ENCODE measurements at regions not wholly inside any gene's neighbourhood (a gene's known extent, or its start where the extent isn't known, plus 50 kb on each side); places are given as distances from the start of the nearest gene placed in this dataset.
"Not testable (repeated sequence)": the region's sequence is repeated elsewhere in the genome, so short reads cannot be mapped to it uniquely, and the experiment has no call there.

DNA sequence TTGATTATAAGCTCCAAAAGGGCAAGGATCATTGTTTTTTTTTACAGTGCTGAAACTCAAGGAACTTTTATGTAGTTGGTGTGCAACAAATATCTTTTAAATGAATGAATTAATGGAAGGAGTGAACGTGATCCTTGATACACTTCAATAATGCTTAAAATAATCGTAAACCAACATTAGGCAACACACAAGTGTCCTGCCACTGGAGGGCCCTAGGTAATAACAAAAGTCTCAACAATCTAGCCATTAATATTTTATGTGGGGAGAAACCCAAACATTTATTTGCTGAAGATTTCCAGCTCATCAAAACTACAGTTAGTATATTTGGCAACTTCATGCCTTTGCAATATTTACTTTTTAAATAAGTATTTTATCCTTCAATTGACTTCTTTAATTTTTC, 309.0 kb upstream of the FBXL7 start:
- DNase-seq, result no peak

DNA sequence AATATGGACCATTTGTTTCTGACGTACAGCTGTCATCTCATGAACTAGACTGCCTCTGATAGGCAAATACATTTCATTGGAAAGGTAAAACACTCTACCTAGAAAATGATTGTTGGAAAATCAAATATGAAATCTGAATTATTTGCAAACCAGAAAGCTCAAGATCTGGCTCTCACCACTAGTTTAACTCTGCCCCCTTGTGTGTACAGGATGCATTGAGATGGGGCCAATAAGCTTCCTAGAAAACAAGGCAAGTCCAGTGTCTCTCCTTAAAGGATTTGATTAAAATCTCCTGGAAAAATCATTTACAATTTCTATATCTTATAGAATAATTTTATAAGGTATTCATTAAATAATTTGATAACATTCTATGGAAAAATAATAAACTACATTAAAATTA, 311.9 kb upstream of the ANKH start:
- DNase-seq, result no peak

DNA sequence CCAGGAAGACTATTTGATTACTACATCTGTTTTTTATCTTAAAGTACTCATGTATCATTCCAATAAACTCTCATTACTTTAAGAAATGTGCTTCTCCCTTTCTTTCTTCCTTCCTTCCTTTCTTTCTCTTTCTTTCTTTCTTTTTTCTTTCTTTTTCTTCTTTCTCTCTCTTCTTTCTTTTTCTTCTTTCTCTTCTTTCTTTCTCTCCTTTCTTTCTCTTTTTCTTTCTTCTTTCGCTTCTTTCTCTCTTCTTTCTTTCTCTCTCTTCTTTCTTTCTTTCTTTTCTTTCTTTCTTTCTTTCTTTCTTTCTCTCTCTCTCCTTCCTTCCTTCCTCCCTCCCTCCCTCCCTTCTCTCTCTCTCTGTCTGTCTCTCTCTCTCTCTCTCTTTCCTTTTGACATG, 298.6 kb upstream of the ANKH start:
- no peak for DNase-seq

DNA sequence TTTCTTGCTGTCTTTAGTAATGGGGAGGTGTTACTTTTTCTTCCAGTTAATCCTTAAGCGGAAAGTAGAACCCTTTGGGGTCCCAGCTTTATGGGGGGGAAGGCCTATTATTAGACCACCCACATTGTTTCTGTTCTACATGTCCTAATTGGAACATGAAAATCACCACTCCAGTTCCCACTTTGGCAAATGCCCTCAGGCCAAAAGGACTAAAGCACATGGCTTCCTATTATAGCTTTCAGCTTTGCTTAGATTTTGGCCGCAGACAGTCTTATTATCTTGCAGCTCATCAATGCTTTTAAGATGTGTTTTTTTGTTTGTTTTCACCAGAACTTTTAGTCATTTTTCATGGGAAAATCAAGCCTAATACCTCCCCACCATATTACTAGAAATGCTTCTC, 296.8 kb upstream of the ANKH start:
- DNase-seq, result no peak

DNA sequence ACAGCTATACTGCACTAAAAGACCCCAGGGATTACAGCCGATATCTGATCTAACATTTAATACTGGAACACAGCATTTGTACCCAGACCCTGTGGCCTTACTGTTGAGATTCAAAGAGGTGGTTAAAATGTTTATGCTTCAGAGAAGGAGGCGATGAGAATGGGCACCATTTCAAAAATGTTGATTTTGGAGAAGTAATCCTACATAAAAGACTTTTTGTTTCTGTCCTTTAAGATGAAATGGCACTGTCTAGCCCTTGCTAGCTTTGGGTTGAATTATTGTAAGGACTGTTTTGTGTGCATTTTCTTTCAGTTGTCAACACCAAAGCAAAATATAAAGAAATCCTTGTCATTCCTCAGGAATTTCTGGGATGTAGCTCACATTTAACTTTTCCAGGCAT, 288.5 kb upstream of the ANKH start:
- no peak for DNase-seq

DNA sequence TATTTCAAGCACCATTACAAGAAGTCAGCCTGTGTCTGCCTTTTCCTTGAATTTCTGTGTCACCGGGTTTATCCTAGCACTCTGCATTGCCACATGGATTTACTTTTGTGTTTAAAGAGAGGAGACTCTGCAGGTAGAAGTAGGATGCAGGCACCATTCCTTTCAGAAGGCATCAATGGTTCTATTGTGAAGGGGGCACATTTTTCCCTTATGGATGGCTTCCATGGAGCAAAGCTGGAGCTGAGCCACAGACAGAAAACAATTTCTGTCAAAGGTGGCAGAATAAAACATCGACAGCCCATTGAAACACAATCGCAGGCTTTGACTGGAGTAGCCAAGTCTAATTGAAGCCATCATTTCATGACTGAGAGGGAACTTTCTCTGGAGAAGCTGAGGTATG, 288.0 kb upstream of the ANKH start:
- DNase-seq, result no peak

DNA sequence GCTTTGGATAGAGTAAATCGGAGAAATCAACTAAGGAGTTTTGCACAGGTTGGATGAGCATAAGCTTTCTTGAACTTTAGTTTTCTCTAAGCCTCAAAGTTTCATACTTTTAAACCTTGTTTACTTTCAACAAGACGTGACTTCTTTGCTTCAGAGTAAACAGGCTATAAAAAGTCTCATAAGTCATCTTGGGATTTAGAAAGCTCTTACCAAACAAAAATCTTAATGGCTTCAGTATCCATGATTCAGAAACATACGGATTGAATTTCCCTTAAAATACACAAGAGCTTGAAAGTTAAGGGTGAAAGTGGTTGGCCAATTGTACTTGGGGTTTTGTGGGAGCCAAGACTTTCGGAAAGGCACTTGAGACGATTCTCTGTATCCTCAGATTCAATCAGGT, 270.9 kb upstream of the ANKH start:
- no peak for DNase-seq

GRCh38 chr5:15137414-15137813, 265.8 kb upstream of the ANKH start:
- no peak for DNase-seq

DNA sequence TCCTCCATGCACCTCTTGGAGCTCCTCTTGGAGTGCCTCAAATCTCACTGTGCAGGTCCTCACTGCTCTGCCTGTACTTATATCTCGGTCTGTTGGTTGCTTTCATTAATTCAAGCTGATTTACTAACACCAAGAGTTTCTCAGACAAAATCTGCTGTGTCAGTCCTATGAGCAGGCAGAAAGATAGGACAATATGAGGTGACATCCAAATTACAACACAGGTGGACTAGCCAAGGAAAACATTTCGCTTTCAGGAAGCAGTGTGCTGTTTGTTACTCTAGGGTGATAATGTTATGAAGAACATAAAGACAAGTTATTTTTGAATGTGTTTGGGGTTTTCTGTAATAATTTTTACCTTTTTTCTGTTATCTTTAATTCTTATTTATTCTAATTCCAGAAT, 264.1 kb upstream of the ANKH start:
- DNase-seq, result no peak

DNA sequence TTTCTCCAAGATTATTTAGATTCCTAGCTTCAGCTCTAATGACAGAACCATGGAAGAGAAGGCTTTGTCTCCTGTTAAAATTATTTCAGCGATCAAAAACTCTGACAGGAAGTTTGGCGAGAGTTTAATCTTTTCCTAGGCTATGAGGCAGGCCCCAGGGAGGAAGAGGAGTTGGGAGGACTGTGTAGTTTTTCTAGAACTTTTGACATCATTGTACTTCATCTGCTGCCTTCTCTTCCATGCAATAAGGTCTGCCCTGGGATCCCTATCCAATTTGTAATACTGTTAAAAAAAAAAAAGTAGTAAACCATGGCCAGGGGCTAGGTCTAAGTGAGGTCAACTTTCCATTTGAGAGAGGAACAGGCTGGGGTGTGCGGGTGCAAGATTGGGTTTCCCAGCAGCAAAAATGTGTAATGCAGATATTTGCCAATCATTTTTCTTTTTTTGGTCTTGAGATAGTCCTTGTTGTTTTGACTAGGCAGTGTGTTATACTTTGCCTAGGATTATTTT, 261.9 kb upstream of the ANKH start:
- no peak for DNase-seq

GRCh38 chr5:15132816-15133405, 261.3 kb upstream of the ANKH start:
- no peak for DNase-seq

- DNase-seq, result no peak
Observed at GRCh38 chr5:15131909-15132308, 260.3 kb upstream of the ANKH start.

DNA sequence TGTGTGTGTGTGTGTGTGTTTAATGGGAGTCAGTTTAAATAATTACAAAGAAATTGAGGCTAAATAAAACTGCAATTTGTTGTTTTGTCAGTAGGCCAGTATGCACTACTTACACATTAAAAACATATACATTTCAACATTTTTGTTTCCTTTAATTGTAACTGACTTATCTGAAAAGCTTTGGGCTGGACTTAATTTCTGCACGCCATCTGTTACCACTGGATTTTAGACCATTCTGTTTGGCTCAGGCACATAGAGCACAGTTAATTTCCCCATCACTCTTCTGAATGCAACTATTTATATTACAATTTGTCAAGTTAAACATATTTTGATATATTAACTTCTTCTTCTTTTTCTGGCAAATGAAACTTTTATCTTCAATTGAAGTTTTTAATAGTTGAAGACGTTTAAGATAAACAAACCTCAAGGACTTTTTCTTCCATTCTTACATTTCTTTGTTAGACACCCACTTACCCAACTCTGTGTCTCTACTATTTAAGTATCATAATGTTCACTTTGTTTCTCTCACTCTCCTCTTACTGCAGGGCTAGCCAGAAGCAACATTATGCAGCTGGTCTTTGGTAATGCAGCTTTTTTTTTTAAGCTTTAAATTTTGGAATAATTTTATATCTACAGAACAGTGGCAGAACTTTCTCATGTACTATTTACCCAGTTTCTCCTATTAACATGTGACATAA, 253.4 kb upstream of the ANKH start:
- DNase-seq, result no peak

- DNase-seq, result no peak
Observed at GRCh38 chr5:15124461-15124860, 252.9 kb upstream of the ANKH start.

- DNase-seq, result no peak
Observed at GRCh38 chr5:15117688-15118087, 246.1 kb upstream of the ANKH start.

GRCh38 chr5:15116996-15117395, 245.4 kb upstream of the ANKH start:
- DNase-seq, result no peak

GRCh38 chr5:15106530-15107283, 235.1 kb upstream of the ANKH start:
- DNase-seq, result no peak

DNA sequence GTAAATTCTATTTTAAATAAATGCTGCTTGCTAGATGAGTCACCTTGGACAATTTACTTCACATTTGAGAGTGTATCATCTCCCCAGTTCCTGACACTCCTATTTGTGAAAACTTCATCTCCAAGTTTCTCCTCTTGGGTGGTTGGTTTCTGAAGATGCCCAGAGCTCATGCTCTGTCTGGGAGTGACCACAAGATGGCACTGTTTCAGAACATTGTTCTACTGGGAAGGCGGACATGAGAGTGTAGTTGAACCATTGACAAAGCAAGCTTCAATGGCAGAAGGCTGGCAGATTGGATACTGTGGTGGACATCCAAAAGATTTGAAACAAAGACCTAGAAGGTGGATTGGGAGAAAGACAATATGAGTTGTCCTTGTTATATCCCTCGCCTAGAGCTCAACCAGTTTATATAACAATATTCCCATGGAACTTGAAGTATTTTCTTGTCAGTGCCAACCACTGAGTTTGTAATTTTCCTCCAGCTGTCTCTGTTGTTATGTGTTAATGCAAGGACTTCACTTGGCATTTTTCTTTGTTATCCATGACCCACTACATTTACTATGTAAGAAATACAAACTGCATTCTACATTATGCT, 234.3 kb upstream of the ANKH start:
- no peak for DNase-seq

- no peak for DNase-seq
Observed at GRCh38 chr5:15103864-15104263, 232.3 kb upstream of the ANKH start.

GRCh38 chr5:15103130-15103529, 231.6 kb upstream of the ANKH start:
- no peak for DNase-seq

DNA sequence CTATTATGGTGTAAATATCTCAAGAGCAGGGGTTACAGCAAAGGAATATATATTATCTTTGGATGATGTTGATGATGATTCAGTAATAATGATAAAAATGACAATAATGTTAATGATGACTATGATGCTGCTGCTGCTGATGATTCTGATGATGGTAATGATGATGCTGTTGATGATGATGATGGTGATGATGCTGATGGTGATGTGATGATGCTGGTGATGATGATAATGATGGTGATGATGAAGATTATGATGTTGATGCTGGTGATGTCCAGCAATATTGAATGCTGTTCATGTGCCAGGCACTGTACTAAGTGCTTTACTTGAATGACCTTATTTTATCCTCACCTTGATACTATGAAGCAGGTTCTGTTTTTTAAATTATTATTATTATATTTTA, 226.0 kb upstream of the ANKH start:
- no peak for DNase-seq

GRCh38 chr5:15096686-15097085, 225.1 kb upstream of the ANKH start:
- not testable (repeated sequence) for DNase-seq

- no peak for DNase-seq
Observed at GRCh38 chr5:15092801-15093200, 221.2 kb upstream of the ANKH start.

DNA sequence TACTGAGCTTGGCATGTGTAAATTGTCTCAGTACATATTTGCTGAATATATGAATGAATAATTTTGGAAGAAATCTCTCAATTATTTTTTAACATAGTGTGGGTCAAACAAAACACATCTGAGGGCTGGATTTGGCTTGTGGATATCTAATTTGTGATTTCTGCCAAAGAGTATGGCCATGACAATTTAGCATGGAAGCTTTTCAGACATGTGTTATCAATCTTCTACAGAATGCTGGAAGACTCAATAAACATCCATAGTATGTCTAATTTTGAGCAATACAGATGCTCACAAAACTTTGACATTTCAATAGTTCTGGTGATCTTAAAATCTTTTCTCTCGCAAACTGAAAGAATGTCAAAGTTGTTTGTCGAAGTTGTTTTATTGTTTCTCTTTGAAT, 214.1 kb upstream of the ANKH start:
- no peak for DNase-seq
